NB4 (cell line): ENCODE measurements at regions not wholly inside any gene's neighbourhood (a gene's known extent, or its start where the extent isn't known, plus 50 kb on each side); places are given as distances from the start of the nearest gene placed in this dataset.

Source experiments
- DNase-seq: peaks from one replicate; pipeline ENCODE4 v3.0.0; 2010; ENCODE audit warnings: low read depth
- H3K4me3 ChIP-seq: one replicate; pipeline ENCODE4 v1.5.1; 2011; ENCODE audit warnings: mild to moderate bottlenecking, low read depth, low read length, moderate library complexity
- MYC ChIP-seq: IDR thresholded peaks from 2 replicates; pipeline ENCODE4 v1.6.1; 2011; ENCODE audit warnings: low read depth, low read length
- POLR2A ChIP-seq: IDR thresholded peaks from 2 replicates; pipeline ENCODE4 v1.6.1; 2011; ENCODE audit warnings: mild to moderate bottlenecking; ENCODE audit not compliant: insufficient read length; ENCODE audit errors: extremely low read depth
- TF ChIP-seq, protein P1 (sequence below): IDR thresholded peaks from 2 replicates; pipeline ENCODE4 v1.6.1; 2011; ENCODE audit warnings: low read depth, low read length
- TF ChIP-seq, protein P2 (sequence below): IDR thresholded peaks from one replicate; pipeline ENCODE4 v1.5.1; 2012; ENCODE audit warnings: low read depth, low read length

DNA sequence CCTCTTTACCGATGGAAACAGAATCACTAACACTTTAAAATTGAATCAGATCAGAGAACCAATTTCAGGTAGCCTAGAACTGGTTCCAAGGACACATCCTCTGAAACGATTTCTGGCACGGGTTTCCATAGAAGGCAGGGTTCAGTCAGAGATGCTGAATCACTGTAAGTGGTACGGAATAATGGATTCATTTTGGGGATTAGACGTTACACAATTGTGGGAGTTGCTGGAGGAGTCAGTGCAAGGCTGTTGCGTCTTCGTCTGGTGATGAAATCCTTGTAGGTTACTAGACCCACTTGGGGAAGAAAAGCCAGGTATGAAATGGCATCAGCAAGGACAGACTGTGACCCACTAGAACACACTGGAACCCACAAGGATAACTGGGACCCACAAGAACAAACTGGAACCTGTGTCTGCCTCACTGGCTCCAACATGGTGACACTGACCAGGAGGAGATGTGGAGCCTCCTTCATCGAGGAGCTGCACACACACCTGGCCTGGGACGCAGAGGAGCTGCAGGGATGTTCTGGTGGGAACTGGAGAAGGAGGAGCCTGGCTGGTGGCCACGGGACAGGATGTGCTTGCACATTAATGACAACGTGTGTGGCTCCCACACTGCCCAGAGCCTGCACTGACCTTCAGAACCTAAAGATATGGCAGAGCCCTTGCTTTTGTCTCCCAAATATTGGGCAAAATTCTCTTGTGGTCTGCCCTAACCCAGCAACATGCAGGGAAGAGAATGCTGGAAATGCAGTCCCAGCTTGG is 105.1 kb downstream of the TRAPPC11 start:
- TF ChIP-seq MYC (no peak), POLR2A (no peak)
- TF ChIP-seq, protein P1, sequence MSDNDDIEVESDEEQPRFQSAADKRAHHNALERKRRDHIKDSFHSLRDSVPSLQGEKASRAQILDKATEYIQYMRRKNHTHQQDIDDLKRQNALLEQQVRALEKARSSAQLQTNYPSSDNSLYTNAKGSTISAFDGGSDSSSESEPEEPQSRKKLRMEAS, result no peak
- TF ChIP-seq, protein P2, sequence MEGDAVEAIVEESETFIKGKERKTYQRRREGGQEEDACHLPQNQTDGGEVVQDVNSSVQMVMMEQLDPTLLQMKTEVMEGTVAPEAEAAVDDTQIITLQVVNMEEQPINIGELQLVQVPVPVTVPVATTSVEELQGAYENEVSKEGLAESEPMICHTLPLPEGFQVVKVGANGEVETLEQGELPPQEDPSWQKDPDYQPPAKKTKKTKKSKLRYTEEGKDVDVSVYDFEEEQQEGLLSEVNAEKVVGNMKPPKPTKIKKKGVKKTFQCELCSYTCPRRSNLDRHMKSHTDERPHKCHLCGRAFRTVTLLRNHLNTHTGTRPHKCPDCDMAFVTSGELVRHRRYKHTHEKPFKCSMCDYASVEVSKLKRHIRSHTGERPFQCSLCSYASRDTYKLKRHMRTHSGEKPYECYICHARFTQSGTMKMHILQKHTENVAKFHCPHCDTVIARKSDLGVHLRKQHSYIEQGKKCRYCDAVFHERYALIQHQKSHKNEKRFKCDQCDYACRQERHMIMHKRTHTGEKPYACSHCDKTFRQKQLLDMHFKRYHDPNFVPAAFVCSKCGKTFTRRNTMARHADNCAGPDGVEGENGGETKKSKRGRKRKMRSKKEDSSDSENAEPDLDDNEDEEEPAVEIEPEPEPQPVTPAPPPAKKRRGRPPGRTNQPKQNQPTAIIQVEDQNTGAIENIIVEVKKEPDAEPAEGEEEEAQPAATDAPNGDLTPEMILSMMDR, result no peak
- DNase-seq, result no peak
- no peak overlapping the region for H3K4me3 ChIP-seq

DNA sequence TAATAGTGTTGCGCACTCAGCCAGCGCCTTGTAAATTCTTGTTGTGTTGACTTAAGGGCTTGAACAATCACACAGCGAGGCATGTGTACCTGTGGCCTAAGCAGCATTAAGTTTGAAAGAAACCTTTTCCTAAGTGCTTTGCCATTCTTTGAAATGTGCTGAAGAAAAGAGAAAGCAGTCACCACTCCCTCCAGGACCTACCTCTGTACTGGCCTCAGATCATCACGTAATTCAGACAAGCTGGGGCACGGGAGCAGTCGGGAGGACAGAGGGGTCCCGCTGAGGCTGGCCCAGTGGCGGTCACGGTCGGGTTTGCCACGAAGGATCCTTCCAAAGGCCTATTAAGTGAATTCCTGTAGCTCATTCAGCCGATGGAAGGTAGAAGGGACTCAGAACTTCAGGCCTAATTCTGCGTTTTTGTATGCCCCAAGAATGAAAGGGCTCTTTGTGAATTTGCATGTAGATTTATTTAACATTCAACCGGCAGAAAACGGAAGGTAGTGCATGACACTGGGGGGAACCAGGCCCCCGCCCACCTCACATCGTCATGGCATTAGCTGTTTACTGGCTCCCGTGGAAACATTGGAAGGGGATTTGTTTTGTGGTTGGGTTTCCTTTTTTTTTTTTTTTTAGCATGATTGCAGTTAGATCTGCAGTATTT is 106.3 kb downstream of the TRAPPC11 start:
- no peak for DNase-seq
- H3K4me3 ChIP-seq, result no peak overlapping the region
- TF ChIP-seq MYC (no peak), POLR2A (no peak)
- TF ChIP-seq, protein P1, result no peak
- TF ChIP-seq, protein P2, result no peak

DNA sequence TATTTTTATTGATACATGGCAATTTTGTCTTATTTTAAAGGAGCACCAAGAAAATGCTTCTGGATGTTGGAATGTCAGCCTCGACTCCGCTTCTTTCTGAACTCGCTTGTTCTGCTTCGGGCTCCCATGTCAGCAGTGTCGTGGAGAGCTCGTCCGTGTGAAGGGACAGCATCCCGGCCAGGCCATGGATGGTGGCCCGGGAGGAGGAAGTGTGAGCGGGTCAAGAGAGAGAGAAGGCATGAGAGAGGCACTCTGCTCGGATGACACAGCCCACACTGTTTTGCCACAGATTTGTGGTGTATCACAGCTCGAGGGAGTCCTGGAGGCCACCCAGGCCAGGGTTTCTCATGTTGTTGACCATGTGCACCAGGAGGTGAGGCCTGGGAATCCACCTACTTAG is 107.0 kb downstream of the TRAPPC11 start:
- DNase-seq, result no peak
- TF ChIP-seq POLR2A (no peak), MYC (no peak)
- TF ChIP-seq, protein P1, result no peak
- TF ChIP-seq, protein P2, result no peak
- H3K4me3 ChIP-seq, result no peak overlapping the region

DNA sequence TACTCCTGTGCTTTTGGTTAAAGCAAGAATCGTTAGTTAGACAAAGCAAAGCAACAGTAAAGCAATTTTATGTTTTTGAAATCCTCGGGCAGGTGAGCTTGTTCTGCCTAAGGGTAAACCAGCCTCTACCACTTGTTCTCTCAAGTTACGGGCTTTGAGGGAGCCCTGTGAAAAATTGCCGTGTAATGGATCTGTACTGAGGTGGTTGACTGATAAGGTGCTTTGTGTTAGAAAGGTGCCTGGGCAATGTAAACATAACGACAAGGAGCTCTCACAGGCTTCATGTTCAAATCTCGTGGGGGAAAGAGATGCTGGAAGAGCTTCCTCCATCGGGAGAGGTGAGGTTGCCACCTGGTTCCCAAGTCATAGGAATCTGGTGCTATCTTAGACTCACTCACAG is 111.8 kb downstream of the TRAPPC11 start:
- H3K4me3 ChIP-seq, result no peak overlapping the region
- no peak for TF ChIP-seq POLR2A
- TF ChIP-seq, protein P1, result no peak
- TF ChIP-seq MYC, result no peak
- TF ChIP-seq, protein P2, result no peak
- DNase-seq, result no peak

DNA sequence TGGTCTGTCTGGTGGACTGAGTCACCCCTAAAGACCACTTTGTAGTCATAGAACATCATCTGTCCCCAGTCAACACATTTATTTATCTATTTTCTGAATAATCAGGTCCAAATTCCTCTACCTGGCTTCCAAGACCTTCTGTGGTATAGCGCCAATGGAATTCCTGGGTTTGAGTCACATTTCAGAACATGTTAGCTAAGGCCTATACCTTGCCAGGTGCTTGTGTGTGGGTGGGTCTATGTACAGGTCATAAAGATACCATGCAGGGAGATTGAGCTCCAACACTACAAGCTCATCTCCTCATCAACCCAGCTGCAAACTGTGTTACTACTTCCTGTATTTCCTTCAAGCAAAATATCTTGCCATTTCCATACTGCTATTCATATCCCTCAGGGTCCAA is 113.3 kb downstream of the TRAPPC11 start:
- no peak overlapping the region for H3K4me3 ChIP-seq

More for the DNA sequence above, 113.3 kb downstream of the TRAPPC11 start:
- no peak for DNase-seq
- TF ChIP-seq MYC (no peak), POLR2A (no peak)
- TF ChIP-seq, protein P1, result no peak
- TF ChIP-seq, protein P2, result no peak
